Suprapubic skin (tissue), 3 donors: ENCODE measurements at regions not wholly inside any gene's neighbourhood (a gene's known extent, or its start where the extent isn't known, plus 50 kb on each side); places are given as distances from the start of the nearest gene placed in this dataset.

Source experiments
- CTCF ChIP-seq, 2 donors: fragments of 200-600 bp in 1 of 2; fragments of 450-650 bp in 1 of 2; sonication (generic) in 1 of 2; IDR thresholded peaks; one replicate each; pipeline ENCODE4 v1.5.1; 2016 to 2019; ENCODE audit warnings: antibody characterized with exemption in 2 of 2, mild to moderate bottlenecking in 1 of 2, moderate library complexity in 1 of 2
- POLR2A ChIP-seq, 2 donors: fragments of 450-650 bp; IDR thresholded peaks; one replicate each; pipeline ENCODE4 v1.6.1; 2017; ENCODE audit warnings: antibody characterized with exemption in 2 of 2, mild to moderate bottlenecking in 2 of 2, moderate library complexity in 2 of 2

DNA sequence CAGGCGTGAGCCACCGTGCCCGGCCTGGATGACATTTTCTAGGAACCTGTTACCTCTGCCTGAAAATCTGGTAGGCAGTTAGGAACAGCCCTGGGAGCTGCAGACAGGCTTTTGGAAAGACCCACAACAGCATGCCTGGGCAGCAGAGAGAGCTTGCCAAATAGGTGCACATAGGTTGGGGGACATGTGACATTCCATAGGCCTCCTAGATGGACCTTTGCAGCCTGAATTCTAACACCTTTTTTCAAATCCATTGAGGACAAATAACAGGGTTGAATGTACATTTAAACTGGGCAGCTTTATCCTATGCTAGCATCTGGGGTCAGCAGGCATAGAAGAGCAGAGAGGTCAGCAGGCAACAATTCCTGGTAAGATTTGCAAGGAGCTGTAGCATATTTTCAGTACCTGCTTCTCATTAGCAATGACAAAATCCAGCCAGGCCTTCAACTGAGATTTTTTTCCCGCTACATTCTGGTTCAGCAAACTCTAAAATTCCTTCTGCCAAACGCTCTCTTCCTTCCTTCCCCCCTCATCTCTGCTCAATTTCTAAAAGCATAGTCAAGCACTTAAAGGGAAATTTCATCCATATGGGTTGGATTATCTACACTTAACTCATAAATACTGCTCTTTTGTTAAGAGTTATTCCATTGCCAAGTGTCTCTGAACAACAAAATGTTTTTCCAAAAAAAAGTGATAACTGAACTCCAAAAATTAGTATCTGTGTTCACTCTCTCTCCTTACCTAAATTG, 75.2 kb downstream of the SOWAHC start:
- TF ChIP-seq CTCF (IDR thresholded peaks at IDR 0.05), result no peak
- TF ChIP-seq POLR2A (IDR thresholded peaks at IDR 0.05), result no peak
